Endometrium (tissue), 2 donors: ENCODE measurements at regions not wholly inside any gene's neighbourhood (a gene's known extent, or its start where the extent isn't known, plus 50 kb on each side); places are given as distances from the start of the nearest gene placed in this dataset.

Experiments used
- FAIRE-seq: peaks from 2 replicates; lab custom pipeline; 2012; peaks lifted over from hg19 to GRCh38; lab: Jason Lieb, UNC
- donor health status: control.
- donor health status: control.

GRCh38 chr3:64837986-64838735, 150.4 kb upstream of the ADAMTS9 start:
- no peak for FAIRE-seq

GRCh38 chr3:64837126-64837738, 149.4 kb upstream of the ADAMTS9 start:
- no peak for FAIRE-seq

GRCh38 chr3:64836097-64836496, 148.3 kb upstream of the ADAMTS9 start:
- no peak for FAIRE-seq

GRCh38 chr3:64832098-64832497, 144.3 kb upstream of the ADAMTS9 start:
- FAIRE-seq = no peak

- FAIRE-seq = no peak
Measured at GRCh38 chr3:64830681-64831080, 142.9 kb upstream of the ADAMTS9 start.

- FAIRE-seq = no peak
Measured at GRCh38 chr3:64829331-64829730, 141.5 kb upstream of the ADAMTS9 start.

- FAIRE-seq = no peak
Measured at GRCh38 chr3:64828276-64828675, 140.5 kb upstream of the ADAMTS9 start.

- FAIRE-seq = no peak
Measured at GRCh38 chr3:64827431-64827830, 139.6 kb upstream of the ADAMTS9 start.

- FAIRE-seq = no peak
Measured at GRCh38 chr3:64827019-64827418, 139.2 kb upstream of the ADAMTS9 start.

- FAIRE-seq = no peak
Measured at GRCh38 chr3:64825404-64826120, 137.8 kb upstream of the ADAMTS9 start.

- no peak for FAIRE-seq
Measured at GRCh38 chr3:64824394-64824909, 136.7 kb upstream of the ADAMTS9 start.

GRCh38 chr3:64818196-64818595, 130.4 kb upstream of the ADAMTS9 start:
- no peak for FAIRE-seq

GRCh38 chr3:64816355-64816754, 128.6 kb upstream of the ADAMTS9 start:
- no peak for FAIRE-seq

- FAIRE-seq = no peak
Measured at GRCh38 chr3:64815789-64816188, 128.0 kb upstream of the ADAMTS9 start.

GRCh38 chr3:64815195-64815631, 127.4 kb upstream of the ADAMTS9 start:
- FAIRE-seq = no peak

- FAIRE-seq = no peak
Measured at GRCh38 chr3:64814351-64814750, 126.6 kb upstream of the ADAMTS9 start.

- FAIRE-seq = no peak
Measured at GRCh38 chr3:64813326-64813725, 125.5 kb upstream of the ADAMTS9 start.

GRCh38 chr3:64809086-64809485, 121.3 kb upstream of the ADAMTS9 start:
- FAIRE-seq = no peak

GRCh38 chr3:64808061-64808460, 120.3 kb upstream of the ADAMTS9 start:
- FAIRE-seq = no peak

- FAIRE-seq = no peak
Measured at GRCh38 chr3:64806668-64807605, 119.1 kb upstream of the ADAMTS9 start.

- no peak for FAIRE-seq
Measured at GRCh38 chr3:64805978-64806377, 118.2 kb upstream of the ADAMTS9 start.

GRCh38 chr3:64805248-64805647, 117.4 kb upstream of the ADAMTS9 start:
- FAIRE-seq = no peak
